GM19238 (cell line): ENCODE measurements at regions not wholly inside any gene's neighbourhood (a gene's known extent, or its start where the extent isn't known, plus 50 kb on each side); places are given as distances from the start of the nearest gene placed in this dataset.

Experiments used
- DNase-seq: peaks from one replicate; pipeline ENCODE4 v3.0.0; 2011; ENCODE audit warnings: low spot score; ENCODE audit not compliant: insufficient read length

DNA sequence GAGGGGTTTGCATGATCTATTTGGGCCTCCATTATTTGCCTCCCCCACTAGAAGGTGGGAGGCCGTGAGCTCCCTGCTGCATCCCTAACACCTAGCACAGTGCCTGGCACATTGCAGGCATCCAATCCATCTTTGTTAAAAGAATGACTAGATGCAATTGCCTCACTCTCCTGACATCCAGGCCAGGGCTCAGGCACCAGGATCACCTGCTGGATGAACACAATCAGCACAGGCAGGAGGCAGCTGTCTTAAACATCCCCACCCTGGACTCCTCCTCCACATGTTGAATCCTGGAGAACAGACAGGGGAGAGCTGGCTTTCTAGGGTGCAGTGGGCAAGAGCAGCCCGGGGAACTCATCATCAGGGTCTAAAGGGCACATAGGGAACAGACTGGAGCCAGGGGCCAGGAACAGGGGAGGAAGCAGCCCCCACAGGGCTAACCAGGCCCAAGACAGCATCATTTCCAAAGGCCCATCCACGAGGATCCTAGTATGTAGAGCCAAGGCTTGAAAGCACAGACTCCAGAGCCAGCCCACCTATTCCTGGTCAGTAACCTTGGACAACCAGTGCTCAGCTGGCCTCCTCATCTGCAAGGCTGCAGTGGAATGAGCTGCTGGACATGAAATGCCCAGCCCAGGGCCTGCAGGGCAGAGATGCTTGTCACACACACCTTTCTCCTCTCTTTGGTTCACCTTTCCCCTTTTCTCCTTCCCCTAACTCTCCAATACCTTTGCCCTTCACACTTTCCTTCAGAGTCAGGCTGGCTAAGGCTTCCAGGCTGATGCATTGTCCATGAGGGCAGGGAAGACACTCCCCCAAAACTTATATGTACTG, 254.4 kb upstream of the TLE3 start:
- no peak for DNase-seq

DNA sequence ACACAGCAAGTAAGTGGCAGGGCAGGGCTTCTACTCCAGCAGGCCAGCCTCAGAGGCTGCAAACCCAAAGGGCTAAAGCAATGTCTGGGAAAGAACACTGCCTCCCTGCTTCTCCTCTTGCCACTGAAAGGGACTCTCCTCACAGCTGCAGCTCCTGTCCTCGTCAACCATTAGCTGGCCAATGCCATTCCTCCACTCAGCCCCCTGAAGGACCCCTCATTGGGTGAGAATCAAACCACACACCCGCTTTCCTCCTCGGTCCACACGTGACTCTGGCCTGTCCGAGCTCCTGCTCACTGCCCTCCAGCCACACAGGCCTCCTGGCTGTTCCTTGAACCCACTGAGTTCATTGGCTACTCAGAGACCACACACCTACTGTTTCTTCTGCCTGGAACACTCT, 253.7 kb upstream of the TLE3 start:
- DNase-seq = no peak

DNA sequence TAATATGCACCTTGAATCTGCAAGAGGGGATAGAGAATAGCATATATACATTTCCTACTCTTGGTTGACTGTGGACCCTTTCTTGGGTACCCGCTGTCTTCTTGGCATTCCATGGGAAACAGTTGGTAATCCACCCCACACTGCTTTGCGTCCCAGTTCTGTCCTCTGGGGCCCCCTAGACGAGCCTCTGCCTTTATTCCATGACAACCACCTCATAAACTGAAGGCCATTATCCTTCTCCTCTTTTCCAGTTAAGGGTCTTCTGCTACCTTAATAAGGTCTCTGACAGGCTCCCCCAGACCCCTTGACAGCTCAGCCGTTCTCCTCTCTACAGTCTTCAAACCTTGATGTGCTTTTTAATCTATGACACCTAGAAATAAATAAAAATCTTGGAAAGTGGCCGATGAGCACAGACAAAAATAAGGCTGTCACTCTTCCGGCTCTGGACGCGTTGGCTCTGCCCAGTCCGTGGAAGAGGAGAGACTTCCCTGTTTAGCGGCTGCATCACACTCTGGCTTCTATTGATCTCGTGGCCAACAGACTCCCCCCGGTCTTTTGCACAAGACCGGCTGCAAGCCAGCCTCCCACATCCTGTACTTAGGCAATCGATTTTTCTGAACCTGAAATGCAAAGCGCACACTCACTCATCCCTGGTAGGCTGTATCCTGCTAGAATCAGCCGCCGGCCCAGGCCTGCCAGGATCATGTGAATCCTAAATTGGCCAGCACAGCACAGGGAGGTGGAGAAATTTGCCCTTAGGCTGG, 251.0 kb upstream of the TLE3 start:
- DNase-seq = no peak

- DNase-seq = no peak
These were observed 250.5 kb upstream of the TLE3 start for GRCh38 chr15:70348226-70348543.

DNA sequence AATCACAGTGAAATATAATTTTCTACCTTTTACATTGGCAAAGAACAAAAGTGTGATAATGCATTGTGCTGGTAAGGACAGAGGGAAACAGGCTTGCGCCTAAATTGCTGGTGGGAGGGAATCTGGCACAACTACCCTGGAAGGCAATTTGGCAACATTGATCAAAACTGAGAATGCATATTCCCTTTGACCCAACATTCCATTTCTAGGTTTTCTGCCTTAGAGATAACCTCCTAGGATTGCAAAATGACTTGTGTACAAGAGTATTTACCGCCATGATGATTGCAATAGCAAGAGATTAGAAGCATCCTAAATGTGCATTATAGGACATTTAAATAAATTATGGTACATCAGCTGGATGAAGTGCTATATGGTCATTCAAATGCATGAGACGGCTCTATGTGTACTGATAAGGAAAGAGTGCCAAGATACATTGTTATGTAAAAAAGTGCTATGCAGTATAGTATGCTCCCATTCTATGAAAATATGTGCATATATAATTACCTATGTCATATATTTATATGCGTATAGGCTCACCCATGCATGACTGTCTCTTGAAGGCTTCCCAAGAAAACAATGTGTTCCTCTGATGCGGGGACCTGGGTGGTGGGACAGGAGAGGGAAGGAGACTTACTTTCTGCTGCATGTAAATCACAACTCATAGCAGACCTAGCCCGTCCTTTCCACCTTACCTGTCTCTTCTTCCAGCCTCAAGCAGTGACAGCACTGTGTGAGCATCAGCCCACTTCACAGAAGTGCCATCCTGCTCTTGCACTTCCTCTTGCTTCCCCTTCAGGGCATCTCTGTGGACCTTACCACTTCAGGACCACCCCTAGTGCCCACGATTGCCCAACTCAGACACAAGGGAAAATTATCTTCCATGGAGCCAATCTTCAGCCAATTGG, 249.9 kb upstream of the TLE3 start:
- DNase-seq = no peak

GRCh38 chr15:70345251-70346019, 247.7 kb upstream of the TLE3 start:
- DNase-seq = no peak

DNA sequence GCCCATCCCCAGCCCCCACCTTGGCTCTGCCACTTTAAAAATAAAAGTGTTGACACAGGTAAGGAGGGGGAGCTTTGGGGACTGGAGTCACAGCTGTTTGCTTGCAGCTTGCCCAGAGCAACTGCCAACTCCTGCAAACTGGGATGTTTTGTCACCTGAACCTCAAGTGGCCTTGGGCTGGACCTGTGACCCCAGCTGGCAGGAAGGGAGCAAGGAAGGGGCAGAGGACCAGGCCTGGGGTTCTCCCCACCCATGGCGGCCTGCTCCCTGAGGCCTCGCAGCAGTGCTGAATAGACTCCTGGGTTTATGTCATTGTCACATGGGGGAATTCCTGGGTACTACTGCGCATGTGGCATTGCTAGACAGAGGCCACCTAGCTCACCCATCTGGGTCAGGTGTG, 246.9 kb upstream of the TLE3 start:
- no peak for DNase-seq

- DNase-seq = no peak
These were observed 246.4 kb upstream of the TLE3 start for GRCh38 chr15:70343961-70344621.

GRCh38 chr15:70342554-70343548, 245.1 kb upstream of the TLE3 start:
- DNase-seq = no peak

DNA sequence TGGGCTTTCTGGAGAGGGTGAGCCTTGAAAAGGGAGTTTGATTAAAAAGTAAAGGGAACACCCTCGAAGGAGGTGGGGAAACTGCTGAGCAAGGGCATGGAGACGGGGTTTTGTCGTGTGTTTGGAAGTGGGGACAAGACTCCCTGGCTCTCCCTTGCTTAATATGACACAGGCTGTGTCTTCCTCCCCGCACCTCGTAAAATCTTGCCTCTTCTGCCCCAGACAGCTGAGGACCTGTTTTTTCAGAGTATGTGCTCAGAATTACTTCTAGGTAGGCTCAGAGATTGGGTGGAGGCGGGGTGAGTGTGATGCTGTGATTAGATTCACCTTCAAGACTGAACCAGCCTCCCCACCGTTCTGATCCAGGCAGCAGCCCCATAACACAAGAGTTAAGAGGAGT, 244.4 kb upstream of the TLE3 start:
- DNase-seq = no peak

DNA sequence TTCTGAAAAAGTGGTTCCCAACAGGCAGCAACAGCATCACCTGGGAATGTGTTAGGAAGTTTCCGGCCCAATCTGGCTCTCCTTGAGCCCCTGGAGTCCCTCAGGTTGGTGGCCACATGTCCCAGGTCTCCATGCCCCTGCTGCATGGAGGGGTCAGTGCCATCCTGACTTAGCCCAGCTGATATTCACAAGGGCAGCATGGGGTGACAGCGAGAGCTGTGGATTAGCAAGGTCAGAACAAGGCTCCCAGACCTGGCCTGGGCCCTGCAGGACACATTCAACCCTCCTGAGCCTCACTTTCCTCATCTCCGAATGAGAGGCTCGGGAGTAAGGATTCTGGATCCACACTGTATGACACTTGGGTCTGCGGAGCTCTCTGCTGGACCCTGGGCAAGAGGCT, 243.8 kb upstream of the TLE3 start:
- DNase-seq = no peak

- no peak for DNase-seq
These were observed 242.8 kb upstream of the TLE3 start for GRCh38 chr15:70340494-70340870.

DNA sequence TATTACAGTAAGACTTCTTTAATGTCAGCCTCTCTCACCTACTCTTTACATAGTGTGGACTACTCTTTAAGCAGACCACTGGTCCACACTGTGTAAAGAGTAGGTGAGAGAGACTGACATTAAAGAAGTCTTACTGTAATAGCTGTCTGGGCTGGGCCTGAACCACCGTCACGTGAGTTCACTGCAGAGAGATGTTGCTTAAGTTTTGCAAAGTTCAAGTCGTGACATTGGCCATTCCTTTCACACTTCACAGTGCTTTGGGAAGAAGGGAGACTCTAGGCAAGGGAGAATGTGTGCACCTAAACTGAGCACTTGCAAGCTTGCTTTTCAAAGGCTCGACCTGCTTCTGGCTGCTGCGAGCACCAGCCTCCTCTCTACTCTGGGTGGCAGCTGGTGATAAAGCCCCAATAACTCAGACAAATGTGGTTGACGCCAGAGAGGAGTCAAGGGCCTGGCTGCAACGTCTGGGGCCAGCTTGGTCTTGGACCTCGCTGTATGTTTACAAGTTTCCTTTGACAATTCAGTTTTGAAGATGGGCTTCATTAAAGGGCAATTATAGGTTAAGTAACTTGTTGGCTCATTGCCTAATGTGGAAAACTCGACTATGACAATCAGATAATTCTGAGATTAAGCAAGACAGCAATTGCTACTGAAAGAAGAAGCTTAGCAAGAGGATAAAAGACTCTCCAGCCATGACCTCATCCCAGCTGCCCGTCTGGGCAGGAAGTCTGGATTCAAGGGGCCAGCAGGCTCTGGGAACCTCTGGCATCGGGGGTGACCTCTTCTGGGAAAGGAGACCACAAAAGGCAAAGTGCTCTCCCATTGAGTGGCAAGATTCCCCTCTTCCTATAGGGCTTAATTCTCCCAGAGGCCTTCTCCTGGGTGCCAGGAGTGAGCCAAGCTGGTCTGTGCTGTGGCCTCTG, 242.1 kb upstream of the TLE3 start:
- no peak for DNase-seq

GRCh38 chr15:70337277-70338186, 239.8 kb upstream of the TLE3 start:
- no peak for DNase-seq

DNA sequence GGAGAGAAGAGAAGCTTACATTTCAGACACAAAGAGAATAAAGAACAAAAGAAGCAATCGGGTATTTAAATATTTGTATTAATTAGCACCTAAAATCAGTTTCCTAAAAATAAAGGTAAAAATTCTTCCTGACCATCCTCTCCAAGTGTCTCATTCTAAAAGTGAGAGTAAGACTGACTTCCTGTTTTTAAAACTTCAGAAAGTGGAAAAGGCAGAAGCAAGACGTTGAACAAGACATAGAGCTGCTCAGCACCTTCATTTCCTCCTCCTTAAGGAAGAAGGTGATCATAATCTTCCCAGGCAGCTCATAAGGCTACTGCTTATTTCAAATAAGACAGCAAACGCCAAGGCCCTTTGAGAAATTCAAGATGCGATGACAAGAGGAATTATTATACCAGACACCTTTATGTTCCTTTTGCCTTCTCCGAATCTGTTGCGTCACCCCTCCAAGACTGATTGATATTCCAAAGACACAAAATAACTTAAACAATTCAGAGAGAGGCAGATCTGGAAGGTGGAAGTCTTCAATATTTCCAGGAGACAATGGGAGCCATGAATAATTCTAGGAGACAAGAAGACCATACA, 238.8 kb upstream of the TLE3 start:
- no peak for DNase-seq

- DNase-seq = no peak
These were observed 236.6 kb upstream of the TLE3 start for GRCh38 chr15:70334286-70334685.

DNA sequence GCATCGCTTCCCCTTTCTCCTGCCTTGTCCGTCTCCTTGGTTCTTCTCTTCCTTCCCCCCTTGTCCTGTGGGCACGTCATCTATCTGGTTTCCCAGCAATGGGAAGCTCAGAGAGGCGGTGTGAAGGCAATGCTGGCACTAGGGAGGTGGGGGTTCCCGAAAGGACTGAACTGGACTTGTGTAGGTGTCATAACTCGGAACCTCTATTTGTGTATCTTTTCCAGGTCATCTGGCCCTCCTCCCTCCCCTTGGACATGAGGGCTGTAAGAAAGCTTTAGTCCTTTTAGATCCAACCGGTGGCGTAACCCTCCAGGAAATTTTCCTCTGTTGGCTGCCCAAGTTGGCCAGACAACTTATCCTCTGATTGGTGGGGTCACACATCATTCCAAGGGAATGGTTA, 231.5 kb upstream of the TLE3 start:
- DNase-seq = no peak
